WTC11 (cell line): ENCODE measurements at regions not wholly inside any gene's neighbourhood (a gene's known extent, or its start where the extent isn't known, plus 50 kb on each side); places are given as distances from the start of the nearest gene placed in this dataset.

Experiments used
- ATAC-seq: fragments of 200-7000 bp; cut with Tn5 transposase; 2 replicates; pipeline ENCODE4 v1.10.0; 2021; ENCODE audit warnings: mild to moderate bottlenecking, moderate library complexity
- CTCF ChIA-PET: fragments of 300-600 bp; sonication (Branson Sonifier 250); formaldehyde crosslinking; loops from one replicate; lab custom pipeline; 2021; ENCODE audit warnings: antibody characterized with exemption; lab: Charles Lee
- POLR2A ChIA-PET: fragments of 350-600 bp; sonication (Branson Sonifier 250); formaldehyde crosslinking; loops from one replicate; lab custom pipeline; 2021; ENCODE audit warnings: antibody characterized with exemption; lab: Charles Lee
- DNase-seq: peaks from one replicate; pipeline ENCODE4 v3.0.0; 2021; ENCODE audit warnings: low spot score
- H3K27ac Mint-ChIP-seq: 2 replicates; pipeline ENCODE4 v1.8.0; 2021; ENCODE audit warnings: mixed read lengths
- H3K27me3 Mint-ChIP-seq: 2 replicates; pipeline ENCODE4 v1.8.0; 2021; ENCODE audit warnings: low read depth, mild to moderate bottlenecking, moderate library complexity, mixed read lengths
- H3K36me3 Mint-ChIP-seq: 2 replicates; pipeline ENCODE4 v1.8.0; 2021; ENCODE audit warnings: mixed read lengths
- H3K4me1 Mint-ChIP-seq: 2 replicates; pipeline ENCODE4 v1.8.0; 2022; ENCODE audit warnings: mixed read lengths
- H3K4me3 Mint-ChIP-seq: 2 replicates; pipeline ENCODE4 v1.8.0; 2021; ENCODE audit warnings: mild to moderate bottlenecking, moderate library complexity, mixed read lengths
- H3K9me3 Mint-ChIP-seq: 2 replicates; pipeline ENCODE4 v1.8.0; 2021; ENCODE audit warnings: mixed read lengths
- MXD4 ChIP-seq: fragments of 250-450 bp; sonication (Bioruptor Pico); IDR thresholded peaks from 2 replicates; pipeline ENCODE4 v1.8.0; 2021; ENCODE audit warnings: mild to moderate bottlenecking, moderate library complexity, borderline replicate concordance
- PREB ChIP-seq: sonication (generic); formaldehyde crosslinking; IDR thresholded peaks from 2 replicates; pipeline ENCODE4 v1.8.1; 2022; ENCODE audit warnings: mild to moderate bottlenecking, missing genetic modification reagents, moderate library complexity, borderline replicate concordance
- PRRX2 ChIP-seq: fragments of 250-450 bp; sonication (Bioruptor Pico); IDR thresholded peaks from 2 replicates; pipeline ENCODE4 v1.8.0; 2021; ENCODE audit warnings: mild to moderate bottlenecking
- TEAD1 ChIP-seq: sonication (generic); formaldehyde crosslinking; IDR thresholded peaks from 2 replicates; pipeline ENCODE4 v1.8.0; 2022; ENCODE audit warnings: mild to moderate bottlenecking, missing genetic modification reagents
- TF ChIP-seq, protein P1 (sequence below): sonication (generic); formaldehyde crosslinking; IDR thresholded peaks from 2 replicates; pipeline ENCODE4 v1.8.1; 2023; ENCODE audit warnings: mild to moderate bottlenecking, missing genetic modification reagents, moderate library complexity
- TF ChIP-seq, protein P2 (sequence below): sonication (generic); formaldehyde crosslinking; IDR thresholded peaks from 2 replicates; pipeline ENCODE4 v1.8.1; 2023; ENCODE audit warnings: mild to moderate bottlenecking, missing genetic modification reagents
- TF ChIP-seq, protein P3 (sequence below): sonication (generic); formaldehyde crosslinking; IDR thresholded peaks from 2 replicates; pipeline ENCODE4 v1.8.1; 2023; ENCODE audit warnings: mild to moderate bottlenecking, missing genetic modification reagents
- TF ChIP-seq, protein P4 (sequence below): fragments of 200-600 bp; IDR thresholded peaks from 2 replicates; pipeline ENCODE4 v1.8.0; 2022; ENCODE audit warnings: antibody characterized with exemption
- TF ChIP-seq, protein P5 (sequence below): sonication (generic); formaldehyde crosslinking; IDR thresholded peaks from 2 replicates; pipeline ENCODE4 v1.8.1; 2022; ENCODE audit warnings: missing genetic modification reagents, borderline replicate concordance
- TF ChIP-seq, protein P6 (sequence below): fragments of 250-450 bp; sonication (Bioruptor Pico); IDR thresholded peaks from 2 replicates; pipeline ENCODE4 v1.9.0; 2021; ENCODE audit warnings: moderate library complexity, mild to moderate bottlenecking, inconsistent platforms, borderline replicate concordance

DNA sequence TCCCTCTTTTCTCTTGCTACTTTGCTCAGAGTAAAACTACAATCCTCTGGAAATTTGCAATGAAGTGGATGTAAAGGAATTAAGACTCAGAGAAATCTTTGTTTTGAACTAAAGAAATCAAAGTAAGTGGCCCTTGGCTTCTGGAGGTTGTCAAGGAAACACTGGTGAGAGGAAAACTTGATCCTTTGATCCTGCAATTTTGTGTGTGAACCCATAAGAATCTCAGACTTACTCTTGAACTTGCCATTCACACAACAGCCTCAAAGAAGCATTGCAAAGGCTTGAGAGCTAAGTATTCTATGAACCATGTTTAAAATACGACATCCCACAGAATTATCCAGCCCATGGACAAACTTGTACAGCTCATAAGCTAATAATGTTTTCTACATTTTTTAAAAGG is 827.5 kb downstream of the TAF11L14 start:
- DNase-seq (no peak), ATAC-seq (no peak)
- H3K27ac Mint-ChIP-seq, result no peak overlapping the region
- peaks cover 22% of the 10 kb centered on the region for H3K9me3 Mint-ChIP-seq
- H3K4me1 Mint-ChIP-seq, result peaks cover 12% of the 10 kb centered on the region
- peaks cover 19% of the 10 kb centered on the region for H3K36me3 Mint-ChIP-seq
- POLR2A ChIA-PET, result no interaction called here
- TF ChIP-seq PREB (CRISPR knock-in tag) (no peak), PRRX2 (CRISPR knock-in tag) (no peak)
- TF ChIP-seq, protein P1, sequence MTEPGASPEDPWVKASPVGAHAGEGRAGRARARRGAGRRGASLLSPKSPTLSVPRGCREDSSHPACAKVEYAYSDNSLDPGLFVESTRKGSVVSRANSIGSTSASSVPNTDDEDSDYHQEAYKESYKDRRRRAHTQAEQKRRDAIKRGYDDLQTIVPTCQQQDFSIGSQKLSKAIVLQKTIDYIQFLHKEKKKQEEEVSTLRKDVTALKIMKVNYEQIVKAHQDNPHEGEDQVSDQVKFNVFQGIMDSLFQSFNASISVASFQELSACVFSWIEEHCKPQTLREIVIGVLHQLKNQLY (CRISPR knock-in tag), result no peak
- CTCF ChIA-PET, result no interaction called here
- H3K4me3 Mint-ChIP-seq, result no peak overlapping the region
- no peaks in the 10 kb centered on the region for H3K27me3 Mint-ChIP-seq

- peaks cover 2% of the 10 kb centered on the region; the same call in 1 of the 2 replicates for H3K36me3 Mint-ChIP-seq
- peak; percentile 99 for ATAC-seq
- ChIA-PET CTCF (interaction anchor here (0.6 to 1.7 kb wide), 8 partner anchors 18 to 332 kb away, joined by 3 to 25 read pairs (median 3); no protein-coding TSS in a partner anchor), POLR2A (no interaction called here)
- H3K4me3 Mint-ChIP-seq, result no peak overlapping the region
- TF ChIP-seq, protein P2, sequence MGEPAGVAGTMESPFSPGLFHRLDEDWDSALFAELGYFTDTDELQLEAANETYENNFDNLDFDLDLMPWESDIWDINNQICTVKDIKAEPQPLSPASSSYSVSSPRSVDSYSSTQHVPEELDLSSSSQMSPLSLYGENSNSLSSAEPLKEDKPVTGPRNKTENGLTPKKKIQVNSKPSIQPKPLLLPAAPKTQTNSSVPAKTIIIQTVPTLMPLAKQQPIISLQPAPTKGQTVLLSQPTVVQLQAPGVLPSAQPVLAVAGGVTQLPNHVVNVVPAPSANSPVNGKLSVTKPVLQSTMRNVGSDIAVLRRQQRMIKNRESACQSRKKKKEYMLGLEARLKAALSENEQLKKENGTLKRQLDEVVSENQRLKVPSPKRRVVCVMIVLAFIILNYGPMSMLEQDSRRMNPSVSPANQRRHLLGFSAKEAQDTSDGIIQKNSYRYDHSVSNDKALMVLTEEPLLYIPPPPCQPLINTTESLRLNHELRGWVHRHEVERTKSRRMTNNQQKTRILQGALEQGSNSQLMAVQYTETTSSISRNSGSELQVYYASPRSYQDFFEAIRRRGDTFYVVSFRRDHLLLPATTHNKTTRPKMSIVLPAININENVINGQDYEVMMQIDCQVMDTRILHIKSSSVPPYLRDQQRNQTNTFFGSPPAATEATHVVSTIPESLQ (CRISPR knock-in tag), result no peak
- TF ChIP-seq, protein P3, sequence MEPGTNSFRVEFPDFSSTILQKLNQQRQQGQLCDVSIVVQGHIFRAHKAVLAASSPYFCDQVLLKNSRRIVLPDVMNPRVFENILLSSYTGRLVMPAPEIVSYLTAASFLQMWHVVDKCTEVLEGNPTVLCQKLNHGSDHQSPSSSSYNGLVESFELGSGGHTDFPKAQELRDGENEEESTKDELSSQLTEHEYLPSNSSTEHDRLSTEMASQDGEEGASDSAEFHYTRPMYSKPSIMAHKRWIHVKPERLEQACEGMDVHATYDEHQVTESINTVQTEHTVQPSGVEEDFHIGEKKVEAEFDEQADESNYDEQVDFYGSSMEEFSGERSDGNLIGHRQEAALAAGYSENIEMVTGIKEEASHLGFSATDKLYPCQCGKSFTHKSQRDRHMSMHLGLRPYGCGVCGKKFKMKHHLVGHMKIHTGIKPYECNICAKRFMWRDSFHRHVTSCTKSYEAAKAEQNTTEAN (CRISPR knock-in tag), result no peak
- TF ChIP-seq, protein P4, sequence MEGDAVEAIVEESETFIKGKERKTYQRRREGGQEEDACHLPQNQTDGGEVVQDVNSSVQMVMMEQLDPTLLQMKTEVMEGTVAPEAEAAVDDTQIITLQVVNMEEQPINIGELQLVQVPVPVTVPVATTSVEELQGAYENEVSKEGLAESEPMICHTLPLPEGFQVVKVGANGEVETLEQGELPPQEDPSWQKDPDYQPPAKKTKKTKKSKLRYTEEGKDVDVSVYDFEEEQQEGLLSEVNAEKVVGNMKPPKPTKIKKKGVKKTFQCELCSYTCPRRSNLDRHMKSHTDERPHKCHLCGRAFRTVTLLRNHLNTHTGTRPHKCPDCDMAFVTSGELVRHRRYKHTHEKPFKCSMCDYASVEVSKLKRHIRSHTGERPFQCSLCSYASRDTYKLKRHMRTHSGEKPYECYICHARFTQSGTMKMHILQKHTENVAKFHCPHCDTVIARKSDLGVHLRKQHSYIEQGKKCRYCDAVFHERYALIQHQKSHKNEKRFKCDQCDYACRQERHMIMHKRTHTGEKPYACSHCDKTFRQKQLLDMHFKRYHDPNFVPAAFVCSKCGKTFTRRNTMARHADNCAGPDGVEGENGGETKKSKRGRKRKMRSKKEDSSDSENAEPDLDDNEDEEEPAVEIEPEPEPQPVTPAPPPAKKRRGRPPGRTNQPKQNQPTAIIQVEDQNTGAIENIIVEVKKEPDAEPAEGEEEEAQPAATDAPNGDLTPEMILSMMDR, result peak; percentile 46; the same call in 1 of the 2 replicates
- TF ChIP-seq, protein P5, sequence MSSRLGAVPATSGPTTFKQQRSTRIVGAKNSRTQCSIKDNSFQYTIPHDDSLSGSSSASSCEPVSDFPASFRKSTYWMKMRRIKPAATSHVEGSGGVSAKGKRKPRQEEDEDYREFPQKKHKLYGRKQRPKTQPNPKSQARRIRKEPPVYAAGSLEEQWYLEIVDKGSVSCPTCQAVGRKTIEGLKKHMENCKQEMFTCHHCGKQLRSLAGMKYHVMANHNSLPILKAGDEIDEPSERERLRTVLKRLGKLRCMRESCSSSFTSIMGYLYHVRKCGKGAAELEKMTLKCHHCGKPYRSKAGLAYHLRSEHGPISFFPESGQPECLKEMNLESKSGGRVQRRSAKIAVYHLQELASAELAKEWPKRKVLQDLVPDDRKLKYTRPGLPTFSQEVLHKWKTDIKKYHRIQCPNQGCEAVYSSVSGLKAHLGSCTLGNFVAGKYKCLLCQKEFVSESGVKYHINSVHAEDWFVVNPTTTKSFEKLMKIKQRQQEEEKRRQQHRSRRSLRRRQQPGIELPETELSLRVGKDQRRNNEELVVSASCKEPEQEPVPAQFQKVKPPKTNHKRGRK (CRISPR knock-in tag), result no peak
- TF ChIP-seq MXD4 (no peak), TEAD1 (CRISPR knock-in tag) (peak; percentile 50; the same call in 1 of the 2 replicates)
- TF ChIP-seq, protein P6, sequence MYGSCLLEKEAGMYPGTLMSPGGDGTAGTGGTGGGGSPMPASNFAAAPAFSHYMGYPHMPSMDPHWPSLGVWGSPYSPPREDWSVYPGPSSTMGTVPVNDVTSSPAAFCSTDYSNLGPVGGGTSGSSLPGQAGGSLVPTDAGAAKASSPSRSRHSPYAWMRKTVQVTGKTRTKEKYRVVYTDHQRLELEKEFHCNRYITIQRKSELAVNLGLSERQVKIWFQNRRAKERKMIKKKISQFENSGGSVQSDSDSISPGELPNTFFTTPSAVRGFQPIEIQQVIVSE (CRISPR knock-in tag), result no peak
- DNase-seq, result peak; percentile 66
- no peak overlapping the region for H3K27ac Mint-ChIP-seq
- H3K9me3 Mint-ChIP-seq, result peaks cover 2% of the 10 kb centered on the region; the same call in 1 of the 2 replicates
- H3K27me3 Mint-ChIP-seq, result no peaks in the 10 kb centered on the region
- H3K4me1 Mint-ChIP-seq, result peaks cover 20% of the 10 kb centered on the region
Measured at GRCh38 chr5:18465833-18466681, 831.8 kb downstream of the TAF11L14 start.
